ENCODE measurements at regions not wholly inside any gene's neighbourhood (a gene's known extent, or its start where the extent isn't known, plus 50 kb on each side); places are given as distances from the start of the nearest gene placed in this dataset.

DNA sequence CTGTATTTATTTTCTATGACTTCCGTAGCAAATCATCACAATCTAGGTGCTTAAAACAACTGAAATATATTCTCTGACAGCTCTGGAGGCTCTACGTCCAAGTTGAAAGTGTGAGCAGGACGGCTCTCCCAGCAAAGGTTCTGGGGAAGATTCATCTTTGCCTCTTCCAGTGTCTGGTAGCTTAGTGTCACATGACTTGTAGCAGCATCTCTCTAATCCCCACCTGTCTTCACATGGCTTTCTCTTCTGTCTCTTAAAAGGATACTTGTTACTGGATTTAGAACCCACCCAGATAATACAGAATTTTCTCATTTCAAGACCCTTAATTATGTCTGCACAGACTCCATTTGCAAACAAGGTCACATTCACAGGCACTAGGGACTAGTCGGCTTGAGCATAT lies 687.7 kb upstream of the RBFOX1 start:
- DNase-seq = no peak

DNA sequence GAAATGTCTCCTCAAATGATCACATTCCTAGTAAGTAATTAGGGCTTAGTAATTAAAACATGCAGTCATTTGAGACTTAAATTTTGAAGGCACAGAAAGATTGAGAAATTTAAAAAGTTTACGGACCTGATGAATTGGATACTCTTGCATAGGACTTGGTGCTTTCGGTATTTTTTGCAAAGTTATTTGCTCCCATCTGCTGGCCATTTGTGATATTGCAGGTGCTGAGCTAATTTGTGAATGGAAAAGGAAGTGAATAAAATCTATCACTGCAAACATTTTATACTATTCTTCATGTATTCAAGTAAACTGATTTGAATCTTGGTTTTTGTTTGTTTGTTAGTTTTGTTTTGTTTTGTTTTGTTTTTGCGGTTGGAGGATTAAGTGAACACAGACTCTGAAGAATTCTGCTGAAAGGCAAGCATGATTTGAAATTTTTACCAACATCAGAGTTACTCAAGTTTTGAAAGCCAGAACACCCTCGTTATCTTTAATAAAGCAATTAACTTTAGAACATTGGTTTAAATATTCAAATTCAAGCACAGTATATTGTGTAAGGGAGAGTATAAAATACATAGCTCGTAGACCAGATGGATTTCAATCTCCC lies 689.5 kb upstream of the RBFOX1 start:
- DNase-seq = peak in 1 of 2 donors; percentile 39

DNA sequence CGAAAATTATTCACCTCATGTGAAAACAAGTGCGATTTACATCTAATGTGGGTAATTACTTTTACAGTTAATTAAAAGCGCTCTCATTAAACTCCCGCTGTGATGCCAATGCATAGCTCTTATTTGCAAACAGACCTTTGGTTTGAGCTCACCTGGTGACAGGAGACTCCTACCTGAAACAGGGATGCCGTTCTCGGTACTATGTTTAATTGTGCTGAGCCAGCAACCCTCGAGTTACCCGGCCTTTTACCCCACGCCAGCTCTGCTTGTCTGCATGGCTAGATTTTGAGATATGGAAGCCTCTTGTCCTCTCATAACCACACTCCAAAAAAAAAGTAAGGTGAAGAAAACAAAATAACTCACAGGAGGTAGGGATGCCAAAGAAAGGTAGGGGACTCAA lies 690.4 kb upstream of the RBFOX1 start:
- no peak for DNase-seq

- DNase-seq = no peak
Measured at GRCh38 chr16:6641091-6641490, 691.6 kb upstream of the RBFOX1 start.

- no peak for DNase-seq
Measured at GRCh38 chr16:6636457-6636856, 696.2 kb upstream of the RBFOX1 start.

GRCh38 chr16:6634151-6634550 lies 698.5 kb upstream of the RBFOX1 start:
- no peak for DNase-seq

DNA sequence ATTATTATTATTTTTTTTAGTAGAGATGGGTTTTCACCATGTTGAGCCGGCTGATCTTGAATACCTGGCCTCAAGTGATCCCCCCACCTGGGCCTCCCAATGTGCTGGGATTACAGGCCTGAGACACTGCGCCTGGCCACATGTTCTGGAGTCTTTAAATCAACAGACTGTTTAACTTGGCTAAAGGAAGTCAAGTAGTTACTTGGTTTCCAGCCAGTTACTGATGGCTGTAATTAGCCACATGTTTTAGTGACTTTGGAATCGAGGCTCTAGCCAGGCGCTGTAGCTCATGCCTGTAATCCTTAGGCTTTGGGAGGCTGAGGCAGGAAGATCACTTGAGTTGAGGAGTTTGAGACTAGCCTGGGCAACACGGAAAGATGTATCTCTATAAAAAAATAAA lies 699.2 kb upstream of the RBFOX1 start:
- DNase-seq = no peak

DNA sequence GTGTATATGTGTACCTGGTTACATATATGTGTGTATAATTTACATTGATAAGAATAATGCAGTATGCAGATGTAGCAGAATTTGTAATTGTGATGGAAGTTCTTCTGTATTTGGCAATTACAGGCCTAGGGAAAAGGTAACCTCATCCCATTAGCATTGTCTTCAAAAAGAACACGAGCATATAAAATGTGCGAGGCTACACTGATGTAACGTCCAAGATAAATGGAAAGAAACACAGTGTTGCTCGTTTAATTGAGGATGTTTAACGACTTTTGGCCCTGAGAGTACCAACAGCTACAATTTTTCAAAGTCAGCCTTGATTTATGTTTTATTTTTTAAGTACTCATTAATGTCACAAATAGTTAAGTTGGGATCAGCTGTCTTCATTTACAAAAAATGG lies 703.5 kb upstream of the RBFOX1 start:
- no peak for DNase-seq

GRCh38 chr16:6625606-6626005 lies 707.0 kb upstream of the RBFOX1 start:
- DNase-seq = no peak

- DNase-seq = no peak
Measured at GRCh38 chr16:6618874-6619273, 713.8 kb upstream of the RBFOX1 start.

GRCh38 chr16:6616746-6617145 lies 715.9 kb upstream of the RBFOX1 start:
- no peak for DNase-seq

DNA sequence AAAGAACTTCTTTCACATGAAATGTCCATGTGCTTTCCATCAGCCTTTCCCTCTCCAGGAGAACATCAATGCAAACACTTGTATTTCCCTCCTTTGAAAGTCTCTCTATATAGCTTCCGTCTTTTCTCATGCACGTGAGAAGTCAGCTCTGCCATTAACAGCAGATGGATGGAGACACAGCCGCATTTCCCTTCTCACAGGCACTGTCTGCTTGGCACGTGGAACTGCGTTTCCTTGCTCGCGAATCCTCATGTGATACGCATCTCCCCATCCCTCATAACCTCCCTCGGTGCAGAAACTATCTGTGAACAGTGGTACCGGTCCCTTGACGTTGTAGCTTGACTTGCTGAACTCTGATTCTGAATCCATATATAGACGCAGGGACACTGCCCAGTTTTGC lies 717.0 kb upstream of the RBFOX1 start:
- no peak for DNase-seq

GRCh38 chr16:6611535-6611934 lies 721.1 kb upstream of the RBFOX1 start:
- DNase-seq = no peak

DNA sequence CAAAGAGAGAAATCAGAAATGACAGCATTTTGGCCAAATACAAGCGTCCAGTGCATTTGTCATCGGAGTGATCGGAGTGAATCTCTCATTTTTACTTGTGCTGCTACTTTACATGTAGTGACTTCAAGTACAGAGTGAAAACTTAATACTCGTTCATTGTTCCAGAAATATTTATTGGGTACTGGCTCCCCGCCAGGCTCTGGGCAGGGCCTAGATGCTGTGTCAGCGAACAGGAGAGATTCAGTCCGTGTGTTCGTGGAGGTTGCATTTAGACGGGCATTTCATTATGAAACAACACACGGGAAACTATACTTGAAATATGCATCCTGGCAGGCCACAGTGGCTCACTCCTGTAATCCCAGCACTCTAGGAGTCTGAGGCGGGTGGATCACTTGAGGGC lies 727.2 kb upstream of the RBFOX1 start:
- no peak for DNase-seq

GRCh38 chr16:6603780-6604325 lies 728.8 kb upstream of the RBFOX1 start:
- no peak for DNase-seq

DNA sequence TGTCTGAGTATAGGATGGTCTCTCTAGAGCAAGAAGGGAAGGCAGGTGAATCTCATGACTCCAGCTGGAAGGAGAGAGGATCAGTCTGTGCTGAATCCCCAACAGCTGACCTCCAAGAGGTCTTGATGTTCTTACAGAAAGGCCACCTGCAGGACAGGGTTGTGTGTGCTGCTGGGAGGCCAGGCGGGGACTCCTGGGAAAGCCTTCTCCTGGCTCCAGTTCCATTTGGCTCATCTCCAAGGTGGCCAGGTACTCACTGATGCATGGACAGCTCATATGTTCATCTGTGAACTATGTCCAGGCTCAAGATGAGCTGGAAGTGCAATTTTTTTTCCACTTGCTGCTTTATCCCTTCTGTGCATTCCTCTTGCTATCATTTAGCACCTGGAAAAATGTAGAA lies 730.2 kb upstream of the RBFOX1 start:
- no peak for DNase-seq

DNA sequence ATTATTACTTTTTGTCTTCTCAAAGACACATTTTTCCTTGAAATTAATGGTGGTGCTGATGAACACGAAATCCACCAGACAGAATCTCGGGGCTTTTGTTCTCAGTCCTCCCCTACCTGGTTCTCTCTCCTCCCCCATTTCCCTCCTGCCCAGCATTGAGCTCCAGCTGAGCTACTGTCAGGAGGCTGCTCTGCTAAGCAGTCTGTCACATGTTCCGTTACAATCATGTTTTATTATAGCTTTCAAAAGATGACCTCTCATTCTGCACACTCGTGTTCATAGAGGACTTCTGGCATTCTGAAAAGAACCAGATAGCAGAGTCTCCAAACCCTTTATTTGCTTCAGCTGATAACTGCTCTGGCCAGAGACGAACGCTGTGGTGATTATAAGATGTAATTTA lies 732.5 kb upstream of the RBFOX1 start:
- DNase-seq = no peak

DNA sequence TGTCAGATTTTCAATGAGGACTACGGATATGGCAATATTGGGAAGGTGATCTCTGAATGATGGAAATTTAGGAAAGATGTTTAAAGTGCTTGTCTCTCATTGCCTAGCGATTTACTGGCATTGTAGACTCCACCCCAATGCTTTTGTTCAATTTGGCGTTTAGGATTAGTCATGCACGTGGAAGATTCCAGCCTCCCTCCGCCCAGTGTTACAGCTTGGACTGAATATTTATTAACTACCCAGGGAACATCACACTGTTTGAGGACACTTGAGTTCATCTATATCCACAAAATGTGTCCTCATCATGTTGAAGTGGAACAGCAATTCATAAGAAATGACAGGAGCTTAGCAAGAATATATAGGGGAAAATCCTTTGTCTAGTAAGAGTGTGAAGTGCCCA lies 738.8 kb upstream of the RBFOX1 start:
- DNase-seq = no peak

DNA sequence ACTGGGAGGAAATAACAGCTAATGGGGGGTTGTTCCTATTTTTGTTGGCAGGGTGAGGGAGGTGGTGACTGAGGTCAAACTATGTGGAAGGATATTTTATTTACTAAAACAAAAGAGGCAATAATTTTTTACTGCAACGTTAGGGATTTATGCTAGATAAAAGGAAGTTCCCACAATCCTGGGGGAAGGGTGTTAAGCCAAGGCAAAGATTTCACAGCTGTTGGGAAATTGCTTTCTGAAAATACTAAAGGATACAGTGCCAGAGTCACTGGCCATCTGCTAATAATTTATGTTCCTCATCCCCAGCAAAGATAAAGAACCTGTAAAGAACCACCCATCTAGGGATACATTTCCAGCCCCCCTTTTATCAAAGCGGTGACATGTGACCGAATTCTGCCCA lies 756.0 kb upstream of the RBFOX1 start:
- no peak for DNase-seq

DNA sequence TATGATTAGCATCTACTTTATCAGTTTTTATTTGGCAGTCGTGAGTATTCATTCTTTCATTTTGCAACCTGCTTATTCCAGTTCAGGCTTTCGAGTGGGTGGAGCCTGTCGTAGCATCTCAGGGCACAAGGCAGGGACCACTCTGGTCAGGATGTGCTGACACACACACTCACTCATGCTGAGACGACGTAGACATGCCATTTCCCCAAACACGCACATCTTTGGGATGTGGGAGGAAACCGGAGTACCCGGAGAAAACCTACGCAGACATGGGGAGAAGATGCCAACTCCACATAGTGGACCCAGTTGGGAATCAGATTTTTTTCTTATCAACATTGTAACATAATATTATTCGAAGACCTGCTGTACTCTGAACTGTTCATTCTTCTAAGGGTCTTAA lies 756.5 kb upstream of the RBFOX1 start:
- DNase-seq = no peak

DNA sequence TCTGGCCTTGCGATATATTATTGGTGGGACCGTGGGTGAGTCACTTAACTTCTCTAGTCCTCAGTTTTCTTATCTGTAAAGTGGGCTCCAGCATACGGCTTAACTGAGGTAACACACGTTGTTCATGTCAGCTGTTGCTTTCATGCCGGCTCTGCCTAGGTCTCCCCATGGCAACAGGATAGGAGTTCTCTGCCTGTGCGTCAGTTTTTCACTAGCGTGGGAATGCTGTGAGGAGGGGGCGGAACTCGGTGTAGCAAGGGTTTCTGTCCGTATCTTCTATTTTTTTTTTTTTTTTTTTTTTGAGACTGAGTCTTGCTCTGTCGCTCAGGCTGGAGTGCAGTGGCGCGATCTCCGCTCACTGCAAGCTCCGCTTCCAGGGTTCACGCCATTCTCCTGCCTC lies 758.5 kb upstream of the RBFOX1 start:
- no peak for DNase-seq

DNA sequence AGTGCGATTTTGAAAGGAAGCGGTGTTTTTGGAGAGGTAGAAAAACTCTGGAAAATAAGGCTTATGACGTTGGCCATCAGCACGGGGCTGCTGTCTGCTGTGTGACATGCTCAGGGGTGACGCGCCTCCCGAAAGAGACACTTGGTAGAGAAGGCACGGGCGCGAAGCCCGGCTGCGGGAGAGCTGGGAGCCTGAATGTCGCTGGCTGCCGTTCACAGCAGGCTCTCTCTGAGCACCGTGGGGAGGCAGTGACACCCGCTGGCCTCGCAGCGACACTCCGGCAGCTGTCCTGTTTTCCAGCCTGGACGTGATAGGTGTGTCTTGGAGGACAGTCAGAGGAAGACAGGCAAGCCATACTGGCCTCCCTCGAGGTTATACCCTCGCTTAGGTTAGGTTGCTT lies 759.1 kb upstream of the RBFOX1 start:
- no peak for DNase-seq

- no peak for DNase-seq
Measured at GRCh38 chr16:6571044-6571443, 761.6 kb upstream of the RBFOX1 start.

- DNase-seq = no peak
Measured at GRCh38 chr16:6570530-6570929, 762.1 kb upstream of the RBFOX1 start.

DNA sequence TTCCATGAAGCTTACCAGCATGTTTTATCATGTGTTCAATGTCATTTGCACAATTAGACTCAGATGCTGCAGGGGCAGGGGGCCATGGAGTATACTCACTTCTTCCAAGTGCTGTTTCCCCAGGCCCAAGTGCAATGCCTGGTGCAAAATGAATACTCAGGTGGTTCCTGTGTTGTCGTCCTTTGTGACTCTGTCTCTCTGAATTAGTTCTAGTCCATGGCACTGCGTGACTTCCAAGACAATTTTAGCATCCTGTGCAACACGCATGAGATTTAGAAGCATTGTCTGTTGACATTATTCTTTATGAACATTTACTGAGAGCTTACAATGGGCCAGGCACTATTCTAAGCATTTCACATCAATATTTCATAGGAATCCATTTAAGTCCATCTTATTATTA lies 769.7 kb upstream of the RBFOX1 start:
- no peak for DNase-seq
